Stimulated activated CD8-positive, alpha-beta memory T cell treated with anti-CD3 and anti-CD28 coated beads, Interleukin-2, amount 100 ng/mL, for 48 hours (primary cell): ENCODE measurements at regions not wholly inside any gene's neighbourhood (a gene's known extent, or its start where the extent isn't known, plus 50 kb on each side); places are given as distances from the start of the nearest gene placed in this dataset.
"Not testable (repeated sequence)": the region's sequence is repeated elsewhere in the genome, so short reads cannot be mapped to it uniquely, and the experiment has no call there.

Experiments
- DNase-seq, 2 donors: peaks; one replicate each; pipeline ENCODE4 v3.0.0-alpha.2; 2020; ENCODE audit warnings: low read depth in 2 of 2

DNA sequence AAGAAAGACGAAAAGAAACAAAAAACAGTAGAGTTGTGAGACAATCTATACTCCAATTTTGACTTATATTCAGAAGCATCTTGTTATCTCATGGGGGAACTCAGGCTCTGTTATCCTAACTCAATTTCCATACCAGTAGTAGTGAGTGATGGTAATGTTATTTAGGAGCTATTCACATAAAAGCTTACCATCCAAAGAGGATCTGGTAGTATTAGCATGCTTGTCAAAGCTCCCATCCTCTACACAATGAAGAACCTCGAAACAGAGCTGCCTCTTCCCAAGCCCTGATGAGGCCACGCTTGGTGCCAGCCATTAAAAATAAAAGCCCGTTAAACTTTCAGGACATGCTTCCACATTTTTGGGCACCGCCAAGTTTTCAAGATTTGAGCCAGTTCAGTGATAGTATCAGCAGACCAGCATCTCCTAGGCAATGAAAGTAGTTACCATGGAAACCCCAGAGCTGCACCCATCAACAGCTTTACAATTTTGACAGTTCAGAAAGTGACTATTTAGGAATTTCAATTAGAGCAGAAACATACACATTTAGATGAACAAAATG is 173.3 kb downstream of the CD83 start:
- DNase-seq: no peak

DNA sequence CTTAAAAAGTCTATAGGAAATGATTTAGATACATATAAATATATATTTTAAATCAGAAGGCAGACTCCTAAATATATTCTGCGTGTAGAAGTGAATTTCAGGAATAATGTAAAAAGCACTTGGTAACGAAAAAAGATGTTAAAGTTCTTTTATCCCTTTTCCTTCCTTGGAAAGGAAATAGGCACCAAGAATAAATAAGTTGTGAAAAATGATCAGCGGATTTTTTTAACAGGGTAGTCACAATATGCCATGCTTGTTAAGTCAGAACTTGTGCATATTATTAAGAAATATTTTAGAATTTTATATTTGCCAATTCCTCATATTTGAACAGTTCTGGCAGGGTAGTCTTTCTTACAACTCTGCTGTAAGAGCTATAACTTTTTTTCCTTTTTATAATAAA is 173.8 kb downstream of the CD83 start:
- no peak for DNase-seq

DNA sequence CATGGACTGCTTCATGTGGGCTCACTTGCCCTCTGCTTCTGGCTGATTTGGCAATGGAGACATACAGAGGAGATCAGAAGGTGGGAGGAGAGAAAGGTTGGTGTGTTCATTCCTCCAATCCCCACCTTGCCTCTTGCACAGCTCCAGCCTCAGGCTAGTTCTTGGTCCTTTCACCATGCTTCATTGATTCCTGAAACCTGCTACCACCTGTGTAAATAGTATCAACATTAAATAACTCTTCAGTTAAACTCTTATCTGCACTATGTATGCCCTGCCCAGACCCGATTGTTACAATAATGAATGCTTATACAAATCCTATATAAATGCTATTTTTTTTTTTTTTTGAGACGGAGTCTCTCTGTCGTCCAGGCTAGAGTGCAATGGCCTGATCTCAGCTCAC is 174.5 kb downstream of the CD83 start:
- DNase-seq: no peak

DNA sequence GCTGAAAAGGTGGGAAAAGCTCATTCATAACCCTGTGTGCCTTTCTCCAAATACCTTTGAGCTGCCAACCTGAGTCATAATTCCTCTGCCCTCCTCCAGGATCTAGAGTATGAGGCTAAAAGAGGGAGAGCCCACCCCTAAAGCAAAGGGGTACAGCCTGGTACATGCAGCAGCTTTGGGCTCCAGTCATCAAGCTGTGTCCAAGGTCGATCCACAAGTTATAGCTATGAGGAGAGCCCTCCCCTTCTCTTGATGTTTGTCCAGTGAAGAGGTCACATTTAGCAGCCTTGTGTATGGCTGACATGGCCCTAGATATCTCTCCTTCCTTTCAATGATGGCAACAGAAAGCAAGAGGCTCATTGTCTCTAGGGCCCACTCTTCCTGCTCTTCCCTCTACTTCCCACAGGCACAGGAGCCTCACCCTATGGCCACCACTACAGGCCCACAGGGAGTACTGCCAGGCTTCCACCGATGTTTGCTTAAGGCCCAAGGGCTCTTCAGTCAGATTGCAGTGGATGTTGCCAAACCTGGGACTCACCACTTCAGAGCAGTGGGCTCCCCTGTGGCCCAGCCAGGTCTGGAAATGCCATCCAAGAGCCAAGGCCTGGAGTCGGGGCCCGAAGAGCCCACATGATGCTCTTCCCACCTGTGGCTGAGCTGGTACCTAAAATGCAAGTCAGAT is 176.8 kb downstream of the CD83 start:
- DNase-seq: no peak

DNA sequence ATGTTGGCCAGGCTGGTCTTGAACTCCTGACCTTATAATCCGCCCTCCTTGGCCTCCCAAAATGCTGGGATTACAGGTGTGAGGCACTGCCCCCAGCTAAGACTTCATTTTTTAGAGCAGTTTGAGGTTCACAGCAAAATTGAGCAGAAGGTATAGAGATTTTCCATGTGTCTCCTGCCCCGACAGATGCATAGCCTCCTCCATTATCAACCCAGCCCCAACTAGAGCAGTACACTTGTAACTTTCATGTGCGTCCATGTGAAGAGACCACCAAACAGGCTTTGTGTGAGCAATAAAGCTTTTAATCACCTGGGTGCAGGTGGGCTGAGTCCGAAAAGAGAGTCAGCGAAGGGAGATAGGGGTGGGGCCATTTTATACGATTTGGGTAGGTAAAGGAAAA is 179.1 kb downstream of the CD83 start:
- not testable (repeated sequence) for DNase-seq

DNA sequence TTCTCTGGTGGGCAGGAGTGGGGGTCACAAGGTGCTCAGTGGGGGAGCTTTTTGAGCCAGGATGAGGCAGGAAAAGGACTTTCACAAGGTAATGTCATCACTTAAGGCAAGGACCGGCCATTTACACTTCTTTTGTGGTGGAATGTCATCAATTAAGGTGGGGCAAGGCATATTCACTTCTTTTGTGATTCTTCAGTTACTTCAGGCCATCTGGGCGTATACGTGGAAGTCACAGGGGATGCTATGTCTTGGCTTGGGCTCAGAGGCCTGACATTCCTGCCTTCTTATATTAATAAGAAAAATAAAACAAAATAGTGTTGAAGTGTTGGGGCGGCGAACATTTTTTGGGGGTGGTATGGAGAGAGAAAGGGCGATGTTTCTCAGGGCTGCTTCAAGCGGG is 179.5 kb downstream of the CD83 start:
- not testable (repeated sequence) for DNase-seq

DNA sequence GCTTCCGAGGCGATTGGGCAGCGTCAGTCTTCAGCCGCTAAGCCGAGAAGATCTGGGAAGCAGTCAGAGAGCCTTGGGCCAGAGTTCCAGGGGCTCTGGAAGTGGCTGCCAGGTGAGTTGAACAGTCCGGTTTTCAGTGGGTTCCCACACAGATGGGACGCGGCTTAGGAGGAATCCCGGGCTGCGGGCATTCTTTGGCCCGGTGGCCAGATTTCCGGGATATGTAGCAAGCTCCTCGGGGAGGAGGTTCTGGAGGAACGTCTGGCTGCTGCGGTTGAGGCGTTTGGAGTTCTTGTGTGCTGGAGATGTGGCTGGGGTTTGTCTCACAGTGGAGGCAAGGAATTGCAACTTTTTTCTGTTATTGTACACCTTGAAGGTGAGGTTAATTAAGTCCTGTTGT is 182.6 kb downstream of the CD83 start:
- DNase-seq: not testable (repeated sequence)

DNA sequence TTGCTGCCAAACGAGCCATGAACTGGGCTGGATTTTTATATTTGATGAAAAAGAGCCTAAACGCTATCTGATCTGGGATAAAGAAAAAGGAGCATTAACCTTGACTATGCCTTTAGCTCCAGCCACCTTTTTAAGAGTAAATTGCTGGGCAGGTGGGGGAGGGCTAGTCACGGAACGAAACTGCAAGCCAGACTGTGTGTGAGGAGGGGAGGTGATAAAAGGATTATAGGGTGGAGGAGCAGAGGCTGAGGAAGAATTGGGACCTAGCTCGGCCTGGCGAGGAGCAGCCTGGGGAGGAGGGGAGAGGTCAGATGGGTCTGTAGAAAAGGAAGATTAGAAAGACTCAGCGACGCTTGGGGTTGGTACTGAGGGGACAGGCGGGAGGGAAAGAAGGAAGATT is 183.1 kb downstream of the CD83 start:
- not testable (repeated sequence) for DNase-seq

DNA sequence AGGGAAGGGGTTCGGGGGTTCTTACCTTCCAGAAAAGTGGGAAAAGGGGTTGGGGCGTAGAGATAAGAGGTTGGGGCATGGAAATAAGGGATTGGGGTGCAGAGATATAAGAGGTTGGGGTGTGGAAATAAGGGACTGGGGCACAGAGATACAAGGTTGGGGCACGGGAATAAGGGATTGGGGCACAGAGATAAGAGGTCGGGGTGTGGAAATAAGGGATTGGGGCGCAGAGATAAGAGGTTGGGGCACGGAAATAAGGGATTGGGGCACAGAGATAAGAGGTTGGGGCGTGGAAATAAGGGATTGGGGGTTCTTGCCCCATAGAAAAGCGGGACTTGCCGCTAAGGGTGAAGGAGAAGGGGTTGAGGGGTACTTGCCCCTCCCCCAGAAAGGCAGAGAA is 183.9 kb downstream of the CD83 start:
- DNase-seq: not testable (repeated sequence)

DNA sequence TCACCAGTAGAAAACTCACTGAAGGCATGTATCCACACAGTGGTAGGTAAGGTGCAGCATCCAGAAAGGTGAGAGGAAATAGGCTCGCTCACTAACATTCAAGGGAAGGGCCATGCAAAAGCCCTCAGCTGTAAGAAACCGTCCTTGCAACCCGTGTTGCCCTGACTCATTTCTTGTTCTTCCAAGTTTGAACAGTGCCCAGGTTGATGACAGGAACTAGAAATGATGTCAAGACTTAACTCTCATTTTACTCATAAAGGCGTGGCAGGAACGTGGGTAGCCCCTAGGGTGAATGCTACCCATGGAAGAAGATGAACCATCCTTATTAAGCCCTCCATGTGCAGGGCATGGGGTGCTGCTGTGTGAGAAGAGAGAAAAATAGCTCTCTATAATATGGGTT is 187.6 kb downstream of the CD83 start:
- peak in 1 of 2 donors; percentile 2 for DNase-seq

DNA sequence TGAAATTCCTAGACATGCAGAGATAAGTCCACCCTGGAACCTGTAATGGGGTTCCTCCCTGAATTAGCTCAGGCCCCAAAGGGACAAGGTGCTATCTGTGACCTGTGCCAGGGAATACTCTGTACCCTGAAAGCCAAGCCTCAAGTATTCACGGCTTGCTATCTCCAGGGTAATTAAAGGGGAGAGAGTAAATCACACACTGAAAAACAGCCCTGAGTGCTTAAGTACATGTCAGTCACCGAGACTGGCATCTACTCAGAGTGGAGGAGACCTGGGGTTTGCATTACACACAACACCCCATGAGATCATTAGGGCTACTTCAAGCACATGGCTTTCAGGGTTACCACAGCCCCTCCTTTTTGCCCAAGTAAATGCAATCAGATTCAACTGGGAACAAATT is 188.1 kb downstream of the CD83 start:
- no peak for DNase-seq

DNA sequence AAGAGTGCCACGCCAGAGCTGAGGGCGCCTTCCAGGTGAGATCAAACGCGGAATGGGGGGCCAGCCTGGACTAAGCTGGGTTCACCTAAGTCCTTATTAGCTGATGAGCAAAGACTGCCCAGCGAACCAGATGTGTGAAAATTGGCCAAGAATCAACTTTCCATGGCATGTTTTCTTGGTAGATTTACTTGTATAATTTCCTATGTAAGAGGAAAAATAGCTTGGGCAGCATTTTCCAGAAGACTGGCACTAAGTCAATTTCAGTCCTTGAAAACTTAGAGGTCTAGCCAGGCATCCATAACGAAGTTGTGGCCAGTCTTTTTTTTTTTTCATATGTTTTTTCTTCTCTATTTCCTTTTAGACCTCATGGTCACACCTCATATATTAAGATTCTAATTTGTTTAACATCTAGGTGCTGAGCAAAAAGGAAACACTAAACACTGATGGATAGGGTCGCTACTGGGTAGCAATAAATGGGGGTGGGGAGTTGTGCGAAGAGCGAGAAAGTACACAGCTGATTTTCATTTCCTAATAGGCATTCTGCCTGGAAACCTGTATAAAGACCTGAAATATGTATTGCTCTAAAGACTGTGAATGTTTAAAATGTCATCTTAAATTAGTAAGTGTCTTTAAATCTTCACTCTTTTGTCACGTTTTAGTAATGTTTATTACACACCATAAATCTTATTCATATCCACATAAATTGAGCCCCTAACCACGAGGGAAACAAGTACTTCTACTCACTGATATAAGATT is 188.8 kb downstream of the CD83 start:
- DNase-seq: no peak

DNA sequence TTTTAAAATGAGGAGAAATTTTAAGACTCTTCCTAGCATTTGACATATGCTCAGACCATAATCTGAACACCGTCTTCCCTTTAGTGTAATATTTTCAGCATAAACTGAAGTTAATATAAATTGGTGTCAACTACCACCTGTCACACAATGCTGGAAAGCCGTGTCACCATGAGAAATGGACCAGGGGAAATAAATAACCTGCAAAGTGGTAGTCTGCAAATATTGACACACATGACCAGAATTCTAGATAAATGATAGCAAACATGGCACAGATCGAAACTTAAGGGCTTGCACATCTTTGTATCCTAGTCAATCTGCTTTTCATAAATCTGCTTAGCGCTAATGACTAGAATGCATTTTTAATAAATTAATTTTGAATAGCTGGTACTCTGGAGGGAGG is 191.9 kb downstream of the CD83 start:
- DNase-seq: no peak

DNA sequence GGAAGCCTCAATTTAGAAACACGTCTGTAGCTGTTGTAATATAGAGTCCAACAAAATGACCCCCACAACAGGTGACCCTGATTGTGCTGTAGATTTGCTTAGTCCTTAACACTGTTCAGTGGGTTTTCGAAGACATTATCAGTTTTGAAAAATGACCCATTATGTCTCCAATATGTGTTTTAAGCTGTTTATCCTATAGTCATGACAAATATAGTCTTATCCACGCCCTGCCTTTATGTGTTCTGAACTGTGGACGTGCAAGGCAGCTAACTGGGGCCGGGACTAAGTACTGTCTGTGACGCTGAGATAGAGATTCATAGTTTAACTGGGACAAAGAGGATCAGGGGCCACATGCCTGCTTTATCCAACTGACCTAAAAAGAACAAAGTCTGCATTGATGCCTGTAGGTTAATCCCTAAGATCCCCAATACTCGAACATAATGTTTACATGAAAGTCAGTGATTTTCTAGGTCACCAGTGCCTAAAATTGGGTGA is 192.4 kb downstream of the CD83 start:
- DNase-seq: no peak

DNA sequence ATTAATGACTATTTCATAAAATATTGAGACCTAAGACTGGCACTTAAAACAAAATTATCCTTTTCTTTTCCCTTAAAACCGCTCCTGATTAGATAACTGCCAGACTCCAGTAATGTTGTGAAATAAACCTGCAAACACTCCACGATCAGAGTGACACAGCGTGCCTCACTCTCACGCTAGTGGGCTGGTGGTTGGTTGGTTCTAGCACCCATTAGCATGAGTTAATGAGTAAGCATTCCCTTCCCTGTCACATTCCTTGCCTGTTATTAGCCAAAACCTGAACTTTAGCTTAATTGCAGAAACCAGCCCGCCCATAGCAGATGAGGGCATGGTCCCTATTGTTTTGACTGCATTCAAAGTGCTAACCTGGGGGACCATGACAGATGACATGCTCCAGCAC is 193.4 kb downstream of the CD83 start:
- DNase-seq: no peak

DNA sequence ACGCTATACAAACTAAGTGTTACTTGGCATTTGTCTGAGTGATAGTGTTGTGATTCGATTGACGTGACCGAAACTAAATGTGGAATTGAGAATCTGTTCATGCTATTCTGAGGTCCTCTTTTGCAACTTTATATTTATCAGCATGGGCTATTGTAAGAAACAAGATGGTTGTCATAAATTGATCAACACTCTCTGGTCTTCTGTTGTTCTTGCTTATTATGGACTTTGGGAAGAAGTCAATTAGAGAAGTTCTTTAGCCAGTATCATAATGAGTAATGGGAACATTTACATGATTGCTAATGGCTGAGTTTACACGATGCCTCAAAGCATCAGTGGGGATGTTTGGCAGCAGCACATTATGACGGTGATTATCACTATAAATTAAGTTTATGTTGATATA is 195.0 kb downstream of the CD83 start:
- no peak for DNase-seq

DNA sequence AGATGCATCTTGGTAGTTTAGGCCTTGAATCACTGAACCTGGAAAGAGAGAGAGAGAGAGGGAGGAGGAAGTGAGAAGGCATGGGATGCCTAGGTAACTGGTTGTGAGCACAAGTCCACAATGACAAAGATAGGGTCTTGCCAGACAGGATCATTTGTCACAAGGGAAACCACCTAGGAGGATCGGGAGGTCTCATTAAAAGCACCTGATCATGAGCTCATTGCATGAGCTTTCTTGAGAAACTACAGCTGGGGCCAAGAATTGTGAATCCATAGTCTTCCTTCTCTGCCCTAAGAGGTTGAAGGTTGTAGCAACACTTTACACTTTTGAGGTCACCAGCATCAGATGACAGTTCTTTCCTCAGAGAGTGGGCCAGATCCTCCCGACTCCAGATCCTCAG is 195.7 kb downstream of the CD83 start:
- DNase-seq: no peak

DNA sequence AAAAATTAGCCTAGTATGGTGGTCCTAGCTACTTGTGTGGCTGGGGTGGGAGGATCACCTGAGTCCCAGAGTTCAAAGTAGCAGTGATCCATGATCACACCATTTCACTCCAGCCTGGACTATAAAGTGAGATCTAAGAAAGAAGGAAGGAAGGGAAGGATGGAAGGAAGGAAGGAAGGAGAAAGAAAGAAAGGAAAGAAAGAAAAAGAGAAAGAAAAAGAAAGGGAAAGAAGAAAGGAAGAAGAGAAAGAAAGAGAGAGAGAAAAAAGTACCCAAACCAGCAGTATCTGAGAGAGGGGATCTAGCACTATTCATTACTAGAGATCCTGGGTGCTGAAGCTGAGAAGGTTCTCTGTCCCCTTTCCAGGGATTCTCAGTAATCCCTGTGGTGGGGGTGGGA is 197.8 kb downstream of the CD83 start:
- DNase-seq: no peak

DNA sequence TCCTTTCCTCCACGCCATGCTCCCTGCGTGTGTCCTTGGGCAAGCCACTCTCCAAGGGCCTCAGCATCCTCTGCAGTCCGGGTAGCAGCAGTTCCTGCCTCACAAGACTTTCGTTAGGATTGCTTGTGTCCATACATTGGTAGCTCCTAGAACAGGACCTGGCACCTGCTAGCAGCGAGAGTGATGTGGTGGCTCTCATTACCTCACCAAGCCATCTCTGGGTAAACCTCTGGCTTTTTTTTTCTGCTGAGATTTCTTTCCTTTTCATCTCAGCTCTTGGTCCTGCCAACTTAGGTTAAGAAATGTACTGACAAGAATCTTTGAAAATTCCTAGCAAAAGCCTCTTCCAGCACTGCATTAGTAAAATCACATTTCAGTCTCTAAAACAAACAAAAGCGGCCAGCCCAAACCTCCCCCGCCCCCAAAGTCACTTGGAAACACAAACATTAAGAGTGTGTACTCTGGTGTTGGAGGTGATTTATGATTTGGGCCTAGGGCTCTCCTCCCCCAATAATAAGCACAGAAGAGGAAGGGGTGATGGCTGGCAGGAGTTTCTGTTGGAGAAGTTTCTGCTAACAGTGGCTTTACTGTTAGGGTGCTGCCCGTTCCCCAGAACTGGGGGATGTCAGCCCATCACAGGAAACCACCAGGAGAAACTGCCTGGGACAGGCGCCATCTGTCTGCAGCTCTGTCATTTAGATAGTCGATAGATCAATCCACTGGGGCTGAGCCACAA is 199.2 kb downstream of the CD83 start:
- peak in 1 of 2 donors; percentile 1 for DNase-seq

DNA sequence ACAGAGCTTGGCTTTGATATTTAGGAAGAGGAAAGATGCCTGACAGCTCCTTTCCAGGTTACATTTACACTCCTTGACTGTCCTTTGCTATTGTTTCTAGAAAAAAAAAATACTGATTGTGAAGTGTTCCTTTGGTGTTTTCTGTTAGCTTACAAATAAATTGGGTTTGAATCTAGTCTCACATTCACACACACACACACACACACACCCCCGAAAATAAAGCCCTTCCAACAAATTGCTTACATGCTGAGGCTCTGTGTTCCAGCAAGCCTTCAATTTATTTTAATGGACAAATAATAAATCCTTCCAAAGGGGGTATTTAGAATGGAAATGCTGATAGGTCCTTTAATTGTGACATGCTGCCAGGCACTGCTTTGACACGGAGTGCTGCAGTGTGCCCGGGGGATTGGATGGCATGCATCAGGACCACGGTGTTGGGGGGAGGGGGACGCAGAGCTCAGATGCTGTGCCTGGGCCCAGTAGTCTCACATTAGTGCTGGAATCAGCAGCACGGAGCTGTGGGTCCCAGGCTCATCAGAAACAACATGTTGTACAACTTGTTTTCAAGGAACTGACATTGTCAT is 199.9 kb downstream of the CD83 start:
- no peak for DNase-seq

DNA sequence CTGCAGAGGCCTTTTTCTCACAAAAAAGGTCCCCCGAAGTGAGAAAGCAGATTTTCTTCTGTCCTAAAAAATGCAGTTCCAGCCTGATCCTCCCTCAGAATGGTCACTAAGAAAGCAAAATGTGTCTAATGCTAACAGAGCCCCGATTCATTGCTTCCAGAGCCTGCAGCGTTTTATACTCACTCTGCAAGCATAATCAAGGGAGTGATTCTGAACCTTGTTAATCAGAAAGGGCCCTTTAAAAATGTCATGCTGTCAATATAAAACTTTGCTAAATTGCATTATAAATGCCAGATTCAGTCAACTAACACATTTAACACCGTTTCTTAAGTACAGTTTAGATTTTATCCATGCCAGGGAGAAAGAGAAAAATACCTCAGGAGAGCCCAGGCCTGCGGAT is 202.8 kb downstream of the CD83 start:
- DNase-seq: no peak
